Effector CD8-positive, alpha-beta T cell (primary cell): ENCODE measurements at regions not wholly inside any gene's neighbourhood (a gene's known extent, or its start where the extent isn't known, plus 50 kb on each side); places are given as distances from the start of the nearest gene placed in this dataset.

ENCODE experiments used
- DNase-seq: peaks from one replicate; lab custom pipeline; 2025; lab: John Stamatoyannopoulos, UW

DNA sequence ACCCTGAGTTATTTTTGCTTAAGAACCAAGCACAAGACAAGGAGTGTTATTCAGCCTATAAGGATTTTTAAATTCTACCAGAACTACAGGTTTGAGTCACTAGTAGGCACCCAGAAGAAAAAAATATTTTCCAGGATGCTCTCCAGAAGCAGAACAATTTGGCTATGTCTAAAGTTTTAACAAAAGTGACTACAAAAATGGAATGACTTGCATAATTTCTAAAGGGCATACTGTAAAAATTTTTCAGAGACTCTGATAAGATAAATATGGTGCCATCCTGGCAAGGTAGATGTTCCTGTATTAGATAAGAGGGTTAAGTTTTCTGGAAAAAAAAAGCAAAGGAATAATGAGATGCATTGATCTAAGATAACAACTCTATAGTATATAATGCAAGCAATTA lies 68.6 kb upstream of the FAM9A start:
- no peak for DNase-seq

GRCh38 chrX:8868906-8869305 lies 67.7 kb upstream of the FAM9A start:
- no peak for DNase-seq

DNA sequence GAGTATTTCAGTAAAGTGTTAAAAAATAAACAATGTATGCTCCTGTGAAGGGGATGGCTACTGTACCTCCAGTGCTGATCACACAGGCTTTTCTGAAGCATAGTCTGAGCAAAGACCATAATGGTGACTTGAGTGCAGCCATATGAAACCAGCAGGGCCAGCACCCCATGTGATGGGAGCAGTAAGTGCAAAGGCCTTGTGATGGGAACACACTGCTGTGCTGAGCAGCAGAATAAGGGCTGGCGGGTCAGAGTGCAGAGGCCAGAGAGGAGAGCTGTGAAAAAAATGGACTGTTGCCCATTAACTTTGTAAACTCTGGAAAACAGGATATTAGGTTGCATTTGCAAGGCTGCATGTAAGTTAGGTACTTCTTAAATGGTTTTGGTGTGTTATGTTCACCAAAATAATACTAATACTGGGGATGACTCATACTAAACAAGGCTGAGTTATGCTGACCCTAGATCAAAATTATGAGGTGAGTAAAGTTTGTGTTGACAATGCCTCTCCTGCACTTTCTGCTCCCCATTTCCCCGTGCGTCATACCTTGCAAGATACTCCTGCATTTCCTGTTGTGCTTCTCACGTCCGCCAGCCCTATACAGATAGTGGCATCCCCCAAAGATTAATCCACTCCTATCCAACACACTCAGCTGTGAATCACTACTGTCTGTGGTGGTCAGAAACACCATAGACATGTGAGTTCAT lies 67.0 kb upstream of the FAM9A start:
- DNase-seq: no peak

DNA sequence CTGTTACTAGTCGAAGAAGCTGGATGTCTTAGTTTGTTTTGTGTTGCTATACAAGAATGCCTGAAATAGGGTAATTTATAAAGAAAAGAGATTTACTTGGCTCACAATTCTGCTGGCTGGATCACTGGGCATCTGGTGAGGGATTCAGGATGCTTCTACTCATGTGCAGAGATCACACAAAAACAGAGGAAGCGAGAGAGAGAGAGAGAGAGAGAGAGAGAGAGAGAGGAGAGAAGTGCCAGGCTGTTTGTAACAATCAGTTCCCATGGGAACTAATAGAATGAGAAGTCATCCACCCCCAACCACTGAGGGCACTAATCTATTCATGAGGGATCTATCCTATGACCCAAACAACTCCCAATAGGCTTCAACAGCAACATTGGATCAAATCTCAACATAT lies 66.2 kb upstream of the FAM9A start:
- DNase-seq: no peak

DNA sequence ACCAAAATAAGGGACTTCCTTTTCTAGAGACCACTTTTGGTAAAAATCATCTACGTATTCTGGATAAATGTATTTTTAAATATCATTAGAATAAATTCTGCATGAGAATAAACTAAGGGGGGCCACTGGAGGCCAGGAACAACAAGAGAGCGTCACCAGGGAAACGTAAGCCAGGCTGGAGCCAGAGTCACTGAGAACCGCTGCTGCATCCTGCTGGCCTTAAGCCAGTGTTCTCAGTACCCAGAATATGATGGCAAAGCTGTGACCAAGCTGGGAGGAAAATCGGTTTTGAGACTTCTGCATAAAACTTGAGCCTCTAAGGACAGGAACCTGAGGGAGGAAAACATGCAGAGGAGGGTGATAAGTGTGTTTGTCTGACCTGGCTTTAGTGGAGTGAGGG lies 63.0 kb upstream of the FAM9A start:
- DNase-seq: no peak

DNA sequence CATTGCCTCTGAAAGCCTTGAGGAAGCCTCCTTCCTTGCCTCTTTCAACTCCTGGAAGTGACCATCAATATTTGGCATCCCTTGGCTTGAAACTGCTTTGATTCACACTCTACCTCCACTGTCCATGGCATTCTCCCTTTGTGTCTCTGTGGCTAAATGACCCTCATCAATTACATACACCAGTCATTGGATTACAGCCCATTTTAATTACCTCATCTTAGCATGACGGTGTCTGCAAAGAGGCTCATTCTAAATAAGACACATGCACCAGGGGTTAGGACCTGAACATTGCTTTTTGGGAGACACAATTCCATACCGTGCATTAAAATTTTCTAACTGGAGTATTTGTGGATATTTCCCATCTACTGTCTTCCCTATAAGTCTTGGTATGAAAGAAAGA lies 60.7 kb upstream of the FAM9A start:
- DNase-seq: no peak

DNA sequence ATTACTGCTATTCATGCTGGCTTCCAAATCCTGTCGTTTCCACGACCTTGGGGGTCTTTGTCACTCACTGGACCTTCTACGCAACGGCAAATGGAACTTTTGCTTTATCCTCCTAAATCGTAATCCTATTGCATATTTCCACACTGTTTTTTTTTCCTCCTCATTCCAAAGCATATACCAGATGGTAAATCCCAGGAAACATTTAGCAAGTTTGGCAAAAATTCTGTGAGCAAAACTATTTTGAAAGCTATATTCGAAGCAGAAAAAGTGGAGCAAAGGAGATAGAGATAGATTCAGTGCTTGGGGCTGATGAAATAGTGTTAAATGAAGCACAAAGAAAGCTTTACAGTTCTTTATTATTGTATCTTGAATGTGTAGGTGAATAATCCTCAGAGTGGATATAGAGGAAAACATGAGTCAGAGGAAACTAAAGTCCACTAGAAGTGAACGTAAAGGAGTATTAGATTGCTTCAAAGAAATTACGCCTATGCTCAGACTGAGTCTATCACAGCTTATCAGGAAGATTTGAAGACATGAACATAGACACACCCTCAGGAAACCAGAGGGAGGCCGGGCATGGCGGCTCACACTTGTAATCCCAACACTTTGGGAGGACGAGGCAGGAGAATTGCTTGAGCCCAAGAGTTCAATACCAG lies 50.2 kb upstream of the FAM9A start:
- DNase-seq: no peak
